ENCODE measurements at regions not wholly inside any gene's neighbourhood (a gene's known extent, or its start where the extent isn't known, plus 50 kb on each side); places are given as distances from the start of the nearest gene placed in this dataset.
"Not testable (repeated sequence)": the region's sequence is repeated elsewhere in the genome, so short reads cannot be mapped to it uniquely, and the experiment has no call there.

DNA sequence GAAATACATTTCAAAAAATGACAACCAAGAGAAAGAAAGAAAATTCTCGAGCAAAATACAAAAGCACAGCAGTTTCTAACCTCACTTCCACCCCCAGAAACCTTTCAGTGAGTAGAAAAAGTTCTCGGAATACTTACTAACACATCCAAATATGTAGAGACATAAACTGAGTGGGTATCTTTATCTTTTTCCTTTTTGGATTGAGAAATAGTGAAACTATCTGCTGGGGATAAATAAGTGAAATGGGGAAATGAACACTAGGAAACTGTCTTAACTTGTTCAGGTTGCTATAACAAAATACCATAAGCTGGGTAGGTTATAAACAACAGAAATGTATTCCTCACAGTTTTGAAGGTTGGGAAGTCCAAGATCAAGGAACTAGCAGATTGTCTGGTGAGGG is 72.0 kb downstream of the VCAM1 start:
- ATAC-seq (replicated peaks in 1 of 2) (no peak), DNase-seq (no peak)
- H3K4me3 Mint-ChIP-seq, result no peak overlapping the region
- H3K27ac Mint-ChIP-seq, result no peak overlapping the region
- no peaks in the 10 kb centered on the region for H3K36me3 Mint-ChIP-seq (ENCODE audit: insufficient read depth in 2 of 2)
- H3K4me1 Mint-ChIP-seq (ENCODE audit: low read depth), result no peaks in the 10 kb centered on the region
- peaks cover 39% of the 10 kb centered on the region for H3K27me3 Mint-ChIP-seq (ENCODE audit: low read depth)
- H3K9me3 Mint-ChIP-seq, result no peaks in the 10 kb centered on the region

DNA sequence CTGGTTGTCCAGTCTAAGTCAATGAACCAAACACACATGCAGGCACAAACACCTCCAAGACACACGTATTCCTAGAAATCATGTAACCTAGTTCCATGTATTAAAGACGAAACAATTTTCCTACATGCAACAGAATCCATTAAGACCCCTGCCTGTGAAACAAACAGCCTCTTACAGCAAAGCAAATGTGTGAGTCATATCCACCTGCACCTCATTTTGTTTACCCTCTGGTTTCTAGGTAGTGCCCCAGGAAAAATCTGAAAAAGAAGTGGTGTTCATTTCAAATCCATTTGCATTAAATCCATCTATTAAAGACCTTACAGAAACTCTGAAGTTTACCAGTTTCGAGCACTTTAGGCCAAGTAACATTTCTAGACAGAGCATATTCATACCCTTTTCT is 74.1 kb downstream of the VCAM1 start:
- H3K9me3 Mint-ChIP-seq, result no peaks in the 10 kb centered on the region
- no peak overlapping the region for H3K4me3 Mint-ChIP-seq
- no peaks in the 10 kb centered on the region for H3K4me1 Mint-ChIP-seq (ENCODE audit: low read depth)
- no peak for DNase-seq
- peaks cover 28% of the 10 kb centered on the region for H3K27me3 Mint-ChIP-seq (ENCODE audit: low read depth)
- no peak for ATAC-seq (replicated peaks in 1 of 2)
- H3K36me3 Mint-ChIP-seq (ENCODE audit: insufficient read depth in 2 of 2), result no peaks in the 10 kb centered on the region
- no peak overlapping the region for H3K27ac Mint-ChIP-seq

DNA sequence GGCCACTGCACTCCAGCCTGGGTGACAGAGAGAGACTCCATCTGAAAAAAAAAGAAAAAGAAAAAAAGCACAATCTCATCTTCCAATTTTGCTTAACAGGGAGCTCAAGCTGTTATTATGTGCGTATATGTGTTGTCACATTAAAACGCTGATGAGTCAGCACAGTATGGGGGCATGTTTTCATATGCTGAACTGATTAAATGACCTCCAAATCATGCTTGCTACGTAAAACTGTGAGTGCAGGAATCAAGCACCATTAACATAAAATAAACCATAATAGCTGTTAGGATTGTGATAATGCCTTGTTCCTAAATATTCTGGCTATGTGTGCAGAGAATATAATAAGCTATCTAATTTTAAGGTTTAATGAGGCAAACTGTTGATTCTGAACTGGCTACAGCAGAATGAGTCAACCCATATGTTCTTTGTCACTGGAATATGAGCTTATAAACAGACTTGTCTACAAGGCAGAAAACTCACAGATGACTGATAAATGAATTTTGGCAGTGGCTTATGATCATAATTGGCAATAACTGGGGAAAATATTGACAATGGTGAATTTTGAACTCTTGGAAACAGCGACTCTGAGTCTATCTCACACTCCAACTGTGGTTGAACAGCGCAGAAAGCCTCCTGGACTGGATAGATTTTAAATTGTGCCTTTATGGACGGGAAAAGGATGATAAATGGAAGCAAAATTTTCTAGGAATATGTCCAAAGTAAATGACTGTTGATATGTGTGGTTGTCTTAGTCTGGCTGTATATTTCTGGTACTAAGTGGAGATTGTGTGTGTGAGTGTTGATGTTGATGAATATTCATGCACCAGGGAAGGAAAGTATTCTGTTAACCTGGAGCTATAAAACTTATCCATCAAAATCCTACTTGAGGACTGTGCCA is 75.5 kb downstream of the VCAM1 start:
- Mint-ChIP-seq H3K27ac (no peak overlapping the region), H3K9me3 (peaks cover 0 to 2% of the 10 kb centered on the region in 2 donors), H3K4me1 (ENCODE audit: low read depth) (no peaks in the 10 kb centered on the region), H3K27me3 (ENCODE audit: low read depth) (peaks cover 28% of the 10 kb centered on the region), H3K4me3 (no peak overlapping the region), H3K36me3 (ENCODE audit: insufficient read depth in 2 of 2) (no peaks in the 10 kb centered on the region)
- DNase-seq, result no peak
- ATAC-seq (replicated peaks in 1 of 2), result no peak

DNA sequence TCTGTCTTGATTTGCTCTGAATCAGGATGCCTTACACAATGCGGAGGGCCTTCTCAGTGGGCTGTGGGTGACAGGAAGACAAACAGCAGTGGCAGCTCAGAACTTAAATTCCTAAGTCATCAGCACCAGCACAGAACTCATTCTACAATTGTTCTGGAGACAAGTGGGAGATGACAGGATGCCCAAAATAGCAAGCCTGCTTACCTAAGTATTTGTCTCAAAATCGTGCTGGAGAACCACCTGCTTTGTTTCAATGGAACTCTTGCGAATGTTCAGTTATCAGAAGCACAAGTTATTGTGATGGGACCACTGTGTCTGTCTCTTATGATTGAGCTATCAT is 76.1 kb downstream of the VCAM1 start:
- peaks cover 0 to under 1% of the 10 kb centered on the region in 2 donors for H3K36me3 Mint-ChIP-seq (ENCODE audit: insufficient read depth in 2 of 2)
- no peaks in the 10 kb centered on the region for H3K4me1 Mint-ChIP-seq (ENCODE audit: low read depth)
- peaks cover 0 to 2% of the 10 kb centered on the region in 2 donors for H3K9me3 Mint-ChIP-seq
- no peak for ATAC-seq (replicated peaks in 1 of 2)
- no peak overlapping the region for H3K27ac Mint-ChIP-seq
- H3K4me3 Mint-ChIP-seq, result no peak overlapping the region
- peaks cover 28% of the 10 kb centered on the region for H3K27me3 Mint-ChIP-seq (ENCODE audit: low read depth)
- no peak for DNase-seq

DNA sequence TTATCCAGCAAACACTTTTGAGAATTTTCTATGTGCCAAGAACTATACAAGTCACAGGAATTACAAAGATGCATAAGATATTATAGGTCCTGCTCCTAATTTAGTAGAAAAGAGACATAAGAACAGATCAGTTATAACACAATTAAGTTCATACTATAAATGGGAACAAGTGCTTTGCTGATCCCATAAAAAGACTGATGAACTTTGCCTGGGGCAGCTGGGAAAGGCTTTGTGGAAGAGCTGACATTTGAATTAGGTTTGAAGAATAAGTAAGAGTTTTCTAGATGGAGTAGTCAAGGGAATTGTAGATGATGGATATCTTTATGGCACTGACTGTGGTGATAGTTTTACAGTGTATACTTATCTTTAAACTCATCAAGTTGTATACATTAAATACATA is 76.5 kb downstream of the VCAM1 start:
- ATAC-seq (replicated peaks in 1 of 2) (no peak), DNase-seq (no peak)
- Mint-ChIP-seq H3K9me3 (peaks cover 0 to 5% of the 10 kb centered on the region in 2 donors), H3K4me3 (no peak overlapping the region), H3K27me3 (ENCODE audit: low read depth) (peaks cover 28% of the 10 kb centered on the region), H3K27ac (no peak overlapping the region), H3K4me1 (ENCODE audit: low read depth) (no peaks in the 10 kb centered on the region), H3K36me3 (ENCODE audit: insufficient read depth in 2 of 2) (peaks cover 0 to 3% of the 10 kb centered on the region in 2 donors)

DNA sequence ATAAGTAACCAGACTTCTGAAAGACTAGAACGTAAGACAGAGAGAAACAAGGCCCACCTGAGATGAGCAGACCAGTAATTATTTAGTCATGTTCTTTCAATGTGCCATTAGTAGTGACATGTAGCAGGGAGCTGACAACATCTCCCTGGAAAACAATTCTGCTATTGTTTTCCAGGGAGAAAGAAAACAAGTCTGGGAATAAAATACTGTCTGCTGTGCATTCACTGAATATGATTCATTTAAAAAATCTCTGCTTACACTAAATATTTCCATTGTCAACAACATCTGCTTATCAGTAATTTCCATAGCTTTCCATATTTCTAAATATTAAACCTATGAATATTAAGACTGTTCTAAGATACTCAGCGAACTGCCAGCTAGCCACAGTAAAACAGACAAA is 80.0 kb downstream of the VCAM1 start:
- Mint-ChIP-seq H3K27me3 (ENCODE audit: low read depth) (peaks cover 14% of the 10 kb centered on the region), H3K36me3 (ENCODE audit: insufficient read depth in 2 of 2) (peaks cover 0 to 3% of the 10 kb centered on the region in 2 donors), H3K4me1 (ENCODE audit: low read depth) (no peaks in the 10 kb centered on the region), H3K27ac (no peak overlapping the region), H3K9me3 (peaks cover 0 to 7% of the 10 kb centered on the region in 2 donors), H3K4me3 (no peak overlapping the region)
- DNase-seq, result no peak
- no peak for ATAC-seq (replicated peaks in 1 of 2)

DNA sequence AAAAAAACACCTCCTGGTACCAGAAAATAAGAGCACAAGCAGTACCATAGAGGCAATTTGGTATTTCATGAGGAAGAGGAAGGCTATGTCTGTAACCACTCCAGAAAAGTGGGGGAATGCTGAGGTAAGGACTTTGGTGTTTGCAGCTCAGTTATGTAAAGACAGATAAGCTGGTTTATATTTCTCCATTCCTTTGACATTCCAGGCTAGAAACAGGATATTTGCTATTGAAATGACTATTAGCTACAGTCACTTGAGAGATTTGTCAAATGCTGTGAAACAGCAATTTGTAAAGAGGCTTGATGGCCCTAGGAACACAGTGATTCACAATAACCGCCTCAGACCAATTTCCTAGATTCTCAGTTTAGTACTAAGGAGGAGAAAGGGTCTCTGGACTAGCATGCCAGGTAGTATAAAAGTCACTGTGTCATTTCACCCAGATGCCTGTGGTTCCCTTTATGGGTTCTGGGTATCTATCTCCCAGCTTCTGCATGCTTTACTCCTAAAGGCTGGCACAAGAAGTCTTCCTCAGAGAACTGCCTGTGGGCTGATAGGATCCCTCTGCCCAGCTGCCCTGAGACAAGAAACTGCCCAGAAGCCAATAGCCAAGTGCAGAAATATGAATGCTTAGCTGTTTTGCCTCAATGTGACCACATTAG is 80.5 kb downstream of the VCAM1 start:
- Mint-ChIP-seq H3K9me3 (peaks cover 0 to 7% of the 10 kb centered on the region in 2 donors), H3K36me3 (ENCODE audit: insufficient read depth in 2 of 2) (peaks cover 0 to 3% of the 10 kb centered on the region in 2 donors), H3K27ac (no peak overlapping the region), H3K4me1 (ENCODE audit: low read depth) (no peaks in the 10 kb centered on the region), H3K4me3 (no peak overlapping the region), H3K27me3 (ENCODE audit: low read depth) (peaks cover 11% of the 10 kb centered on the region)
- ATAC-seq (replicated peaks in 1 of 2) (no peak), DNase-seq (no peak)

DNA sequence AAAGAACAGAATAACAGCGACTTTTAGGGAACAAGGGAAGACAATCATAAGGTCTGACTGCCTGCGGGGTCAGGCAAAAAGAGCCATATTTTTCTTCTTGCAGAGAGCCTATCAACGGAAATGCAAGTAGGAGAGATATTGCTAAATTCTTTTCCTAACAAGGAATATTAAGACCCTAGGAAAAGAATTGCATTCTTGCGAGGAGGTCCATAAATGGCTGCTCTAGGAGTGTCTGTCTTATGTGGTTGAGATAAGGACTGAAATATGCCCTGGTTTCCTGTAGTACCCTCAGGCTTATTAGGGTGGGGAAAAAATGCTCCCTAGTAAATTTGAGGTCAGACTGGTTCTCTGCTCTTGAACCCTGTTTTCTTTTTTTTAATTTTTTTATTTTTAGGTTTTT is 81.7 kb downstream of the VCAM1 start:
- H3K27ac Mint-ChIP-seq; DNase-seq; H3K4me1 Mint-ChIP-seq (ENCODE audit: low read depth); H3K9me3 Mint-ChIP-seq; H3K27me3 Mint-ChIP-seq (ENCODE audit: low read depth); H3K36me3 Mint-ChIP-seq (ENCODE audit: insufficient read depth in 2 of 2); H3K4me3 Mint-ChIP-seq; ATAC-seq (replicated peaks in 1 of 2): not testable (repeated sequence)

DNA sequence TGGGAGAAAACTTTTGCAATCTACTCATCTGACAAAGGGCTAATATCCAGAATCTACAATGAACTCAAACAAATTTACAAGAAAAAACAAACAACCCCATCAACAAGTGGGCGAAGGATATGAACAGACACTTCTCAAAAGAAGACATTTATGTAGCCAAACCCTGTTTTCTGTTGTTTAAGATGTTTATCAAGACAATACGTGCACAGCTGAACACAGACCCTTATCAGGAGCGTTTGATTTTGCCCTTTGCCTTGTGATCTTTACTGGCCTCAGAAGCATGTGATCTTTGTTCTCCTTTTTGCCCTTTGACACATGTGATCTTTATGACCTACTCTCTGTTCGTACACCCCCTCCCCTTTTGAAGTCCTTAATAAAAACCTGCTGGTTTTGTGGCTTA is 83.7 kb downstream of the VCAM1 start:
- H3K4me1 Mint-ChIP-seq (ENCODE audit: low read depth); ATAC-seq (replicated peaks in 1 of 2); H3K27me3 Mint-ChIP-seq (ENCODE audit: low read depth); H3K36me3 Mint-ChIP-seq (ENCODE audit: insufficient read depth in 2 of 2); H3K9me3 Mint-ChIP-seq; DNase-seq; H3K27ac Mint-ChIP-seq; H3K4me3 Mint-ChIP-seq: not testable (repeated sequence)

DNA sequence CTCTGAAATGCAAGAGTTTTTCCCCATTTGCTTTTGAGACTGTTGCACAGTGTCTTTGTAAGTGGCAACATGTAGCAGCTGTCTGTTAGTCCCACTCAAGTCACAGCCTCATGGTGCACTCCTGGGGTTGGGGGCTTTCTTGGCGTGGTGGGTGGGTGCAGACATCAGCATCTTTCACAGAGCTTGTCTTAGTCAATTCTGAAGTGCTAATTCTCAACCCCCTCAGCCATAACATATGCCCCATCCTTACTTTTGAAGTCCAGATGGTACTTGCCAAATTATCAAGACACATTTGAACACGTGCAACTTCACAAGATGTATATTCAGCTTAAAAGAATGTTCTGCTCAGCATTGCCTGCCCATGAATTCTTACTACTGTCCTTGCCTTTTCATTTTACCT is 87.1 kb downstream of the VCAM1 start:
- Mint-ChIP-seq H3K36me3 (ENCODE audit: insufficient read depth in 2 of 2) (no peaks in the 10 kb centered on the region), H3K27me3 (ENCODE audit: low read depth) (peaks cover 7% of the 10 kb centered on the region), H3K4me3 (no peak overlapping the region), H3K4me1 (ENCODE audit: low read depth) (peaks cover 6% of the 10 kb centered on the region), H3K27ac (no peak overlapping the region), H3K9me3 (peaks cover 0 to 2% of the 10 kb centered on the region in 2 donors)
- no peak for DNase-seq
- no peak for ATAC-seq (replicated peaks in 1 of 2)

DNA sequence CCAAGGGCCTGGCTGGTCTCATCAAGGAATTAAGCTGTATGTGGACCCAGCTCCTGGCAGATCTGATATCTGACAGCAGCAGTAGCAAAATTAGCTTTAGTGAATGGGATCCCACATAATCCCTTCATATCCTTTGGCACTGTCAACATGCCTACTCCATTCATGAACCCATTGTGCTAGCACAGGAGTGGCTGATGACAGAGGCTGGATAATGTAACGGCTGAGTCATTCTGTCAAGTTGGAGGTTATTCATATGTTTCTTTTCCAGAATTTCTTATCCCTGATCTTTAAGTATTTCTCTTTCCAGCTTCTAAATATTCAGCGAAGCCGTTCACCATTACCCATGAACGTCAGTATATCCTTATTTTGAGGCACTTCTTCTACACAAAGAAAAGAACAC is 84.3 kb downstream of the EXTL2 start:
- Mint-ChIP-seq H3K36me3 (ENCODE audit: insufficient read depth in 2 of 2) (no peaks in the 10 kb centered on the region), H3K27me3 (ENCODE audit: low read depth) (peaks cover 24% of the 10 kb centered on the region), H3K4me1 (ENCODE audit: low read depth) (peaks cover 6% of the 10 kb centered on the region), H3K27ac (no peak overlapping the region), H3K9me3 (no peaks in the 10 kb centered on the region), H3K4me3 (no peak overlapping the region)
- DNase-seq (no peak), ATAC-seq (replicated peaks in 1 of 2) (no peak)

DNA sequence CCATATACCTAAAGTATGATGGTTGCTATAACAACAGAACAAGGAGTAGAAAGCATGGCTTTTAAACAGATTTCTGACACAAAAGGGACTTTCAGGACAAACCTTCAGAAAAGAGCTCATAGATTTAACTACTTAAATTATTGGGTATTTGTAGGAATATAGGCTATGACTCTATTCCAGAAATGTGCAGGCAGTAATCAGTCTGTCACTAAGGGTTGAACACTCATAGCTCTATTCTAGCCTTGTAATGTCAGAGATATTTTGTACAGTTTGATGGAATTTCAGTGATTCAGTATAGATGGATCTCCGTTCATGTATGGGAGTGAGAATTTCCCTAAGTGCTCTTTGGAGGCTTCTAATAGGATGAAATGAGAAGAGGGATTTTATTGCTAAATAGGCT is 82.8 kb downstream of the EXTL2 start:
- Mint-ChIP-seq H3K4me1 (ENCODE audit: low read depth) (peaks cover 6% of the 10 kb centered on the region), H3K9me3 (no peaks in the 10 kb centered on the region), H3K27ac (no peak overlapping the region), H3K4me3 (no peak overlapping the region), H3K27me3 (ENCODE audit: low read depth) (peaks cover 26% of the 10 kb centered on the region), H3K36me3 (ENCODE audit: insufficient read depth in 2 of 2) (no peaks in the 10 kb centered on the region)
- no peak for DNase-seq
- ATAC-seq (replicated peaks in 1 of 2), result no peak

DNA sequence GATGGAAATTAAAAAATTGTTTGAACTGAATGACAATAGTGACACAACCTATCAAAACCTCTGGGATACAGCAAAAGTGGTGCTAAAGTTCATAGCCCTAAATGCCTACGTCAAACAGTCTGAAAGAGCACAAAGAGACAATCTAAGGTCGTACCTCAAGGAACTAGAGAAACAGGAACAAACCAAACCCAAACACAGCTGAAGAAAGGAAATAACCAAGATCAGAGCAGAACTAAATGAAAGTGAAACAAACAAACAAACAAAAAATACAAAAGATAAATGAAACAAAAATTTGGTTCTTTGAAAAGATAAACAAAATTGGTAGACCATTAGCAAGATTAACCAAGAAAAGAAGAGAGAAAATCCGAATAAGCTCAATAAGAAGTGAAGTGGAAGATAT is 79.7 kb downstream of the EXTL2 start:
- H3K9me3 Mint-ChIP-seq; H3K4me1 Mint-ChIP-seq (ENCODE audit: low read depth); H3K36me3 Mint-ChIP-seq (ENCODE audit: insufficient read depth in 2 of 2); ATAC-seq (replicated peaks in 1 of 2); DNase-seq; H3K4me3 Mint-ChIP-seq: not testable (repeated sequence)
- Mint-ChIP-seq H3K27ac (peak overlapping the region; percentile 6), H3K27me3 (ENCODE audit: low read depth) (peaks cover 26% of the 10 kb centered on the region)

DNA sequence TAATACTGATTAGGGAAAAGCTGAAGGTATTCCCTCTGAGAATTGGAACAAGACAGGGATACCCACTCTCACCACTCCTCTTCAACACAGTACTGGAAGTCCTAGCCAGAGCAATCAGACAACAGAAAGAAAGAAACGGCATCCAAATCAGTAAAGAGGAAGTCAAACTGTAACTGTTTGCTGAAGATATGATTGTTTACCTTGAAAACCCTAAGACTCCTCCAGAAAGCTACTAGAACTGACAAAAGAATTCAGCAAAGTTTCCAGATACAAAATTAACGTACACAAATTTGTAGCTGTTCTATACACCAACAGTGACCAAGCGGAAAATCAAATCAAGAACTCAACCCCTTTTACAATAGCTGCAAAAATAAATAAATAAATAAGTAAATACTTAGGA is 78.6 kb downstream of the EXTL2 start:
- Mint-ChIP-seq H3K4me1 (ENCODE audit: low read depth) (no peaks in the 10 kb centered on the region), H3K9me3 (peaks cover 0 to under 1% of the 10 kb centered on the region in 2 donors), H3K36me3 (ENCODE audit: insufficient read depth in 2 of 2) (no peaks in the 10 kb centered on the region), H3K4me3 (no peak overlapping the region), H3K27ac (no peak overlapping the region), H3K27me3 (ENCODE audit: low read depth) (peaks cover 26% of the 10 kb centered on the region)
- ATAC-seq (replicated peaks in 1 of 2), result no peak
- DNase-seq, result no peak
